ENCODE measurements at regions not wholly inside any gene's neighbourhood (a gene's known extent, or its start where the extent isn't known, plus 50 kb on each side); places are given as distances from the start of the nearest gene placed in this dataset.

- no peak for TF ChIP-seq ZNF142 (CRISPR knock-in tag; IDR thresholded peaks at IDR 0.05)
- no peak for TF ChIP-seq TFAP4 (IDR thresholded peaks at IDR 0.05; ENCODE audit: borderline replicate concordance, low read depth)
- no peak for TF ChIP-seq ZNF496 (CRISPR knock-in tag; IDR thresholded peaks at IDR 0.05; ENCODE audit: insufficient replicate concordance)
- TF ChIP-seq BRD4 (CRISPR knock-in tag; IDR thresholded peaks at IDR 0.05), result no peak
- TF ChIP-seq PCBP1 (IDR thresholded peaks at IDR 0.05; ENCODE audit: borderline replicate concordance, low read depth, low read length), result peak; percentile 97
- TF ChIP-seq TOPORS (CRISPR knock-in tag; IDR thresholded peaks at IDR 0.05), result no peak
- no peak for TF ChIP-seq NAIF1 (CRISPR knock-in tag; IDR thresholded peaks at IDR 0.05; ENCODE audit: borderline replicate concordance)
- TF ChIP-seq ZSCAN25 (CRISPR knock-in tag; IDR thresholded peaks at IDR 0.05), result 0 out of 2 replicates have a peak, but pooled peaks have one; percentile 21
- TF ChIP-seq ZFP91 (CRISPR knock-in tag; IDR thresholded peaks at IDR 0.05; ENCODE audit: borderline replicate concordance), result no peak
- no peak for TF ChIP-seq MTERF4 (CRISPR knock-in tag; IDR thresholded peaks at IDR 0.05)
- TF ChIP-seq ZNF329 (CRISPR knock-in tag; IDR thresholded peaks at IDR 0.05; ENCODE audit: low read depth), result no peak
- no peak for TF ChIP-seq KDM5B (CRISPR knock-in tag; IDR thresholded peaks at IDR 0.05; ENCODE audit: borderline replicate concordance)
- TF ChIP-seq NBN (conservative IDR thresholded peaks at IDR 0.05), result no peak
- no peak for TF ChIP-seq ZNF607 (CRISPR knock-in tag; IDR thresholded peaks at IDR 0.05; ENCODE audit: borderline replicate concordance)
- no peak for TF ChIP-seq ATF1 (CRISPR knock-in tag; IDR thresholded peaks at IDR 0.05)
- TF ChIP-seq MAFF (IDR thresholded peaks at IDR 0.05; ENCODE audit: low read depth, low read length), result no peak
- TF ChIP-seq FOSL2 (CRISPR knock-in tag; IDR thresholded peaks at IDR 0.05), result no peak
- no peak for TF ChIP-seq ZNF331 (CRISPR knock-in tag; IDR thresholded peaks at IDR 0.05)
Measured at GRCh38 chr14:34027130-34027989, 76.5 kb upstream of the EGLN3 start (continued).

Data from HepG2 (cell line).